ENCODE measurements at regions not wholly inside any gene's neighbourhood (a gene's known extent, or its start where the extent isn't known, plus 50 kb on each side); places are given as distances from the start of the nearest gene placed in this dataset.

GRCh38 chr12:27158297-27158696, 75.9 kb upstream of the C12orf71 start:
- H3K27me3 ChIP-seq (replicated peaks in 1 of 2; ENCODE audit: control insufficient read depth in 2 of 2, insufficient read depth in 2 of 2, low read length in 1 of 2) = no peaks in the 10 kb centered on the region
- no peaks in the 10 kb centered on the region for H3K79me2 ChIP-seq (ENCODE audit: control insufficient read depth, insufficient read depth, low read length)
- H3K4me2 ChIP-seq (ENCODE audit: control insufficient read depth, insufficient read depth) = no peak overlapping the region
- H3K4me3 ChIP-seq = no peak overlapping the region
- H3K9ac ChIP-seq (ENCODE audit: control insufficient read depth, insufficient read depth, low read length) = no peak overlapping the region
- SMC1A ChIA-PET (ENCODE audit: uncharacterized antibody, unreplicated experiment) = interaction anchor here (7.7 kb wide), 1 partner anchor 20 kb away, joined by 140 read pairs; no protein-coding TSS in a partner anchor
- no peak overlapping the region for H2AFZ ChIP-seq (ENCODE audit: control insufficient read depth, low read depth, low read length)
- POLR2A ChIA-PET = no interaction called here
- WGBS (ENCODE audit: insufficient coverage, insufficient replicate concordance, low lambda C conversion rate, missing lambda C conversion rate) = 91% methylated on average over 6 of the region's 6 CpGs
- no peak for DNase-seq (ENCODE audit: low read depth, low spot score)
- H3K27ac ChIP-seq (ENCODE audit: control insufficient read depth, insufficient read depth) = no peak overlapping the region
- no peak for ATAC-seq
- RAD21 ChIA-PET (ENCODE audit: unreplicated experiment) = interaction anchor here (2.4 kb wide), 1 partner anchor 21 kb away, joined by 9 read pairs; no protein-coding TSS in a partner anchor
- H3K36me3 ChIP-seq (ENCODE audit: control insufficient read depth in 2 of 2, insufficient read depth in 2 of 2, low read length in 1 of 2) = no peaks in the 10 kb centered on the region
- FAIRE-seq = no peak
- no peaks in the 10 kb centered on the region for H4K20me1 ChIP-seq (ENCODE audit: control insufficient read depth, insufficient read depth)
- intact Hi-C loops (cut with micrococcal nuclease; ENCODE audit: unreplicated experiment) = no loop called here
- in situ Hi-C loops (cut with MboI) = no loop called here
- peaks cover 2% of the 10 kb centered on the region; the same call in 2 of the 3 replicates for H3K9me3 ChIP-seq (replicated peaks; ENCODE audit: control insufficient read depth, insufficient read depth, low read length)
- TF ChIP-seq SIN3A (IDR thresholded peaks at IDR 0.05; ENCODE audit: low read depth, low read length) (no peak), ZNF622 (IDR thresholded peaks at IDR 0.05) (no peak), MAX (IDR thresholded peaks at IDR 0.05; ENCODE audit: low read depth, low read length) (no peak), E2F4 (IDR thresholded peaks at IDR 0.05; ENCODE audit: low read depth, low read length) (no peak), ATF2 (IDR thresholded peaks at IDR 0.05; ENCODE audit: low read length) (no peak), NR2C1 (IDR thresholded peaks at IDR 0.05) (no peak), ZZZ3 (IDR thresholded peaks at IDR 0.05; ENCODE audit: control insufficient read depth, insufficient read length, low read depth) (no peak), ZBTB33 (IDR thresholded peaks at IDR 0.05) (no peak), ZNF24 (IDR thresholded peaks at IDR 0.05) (no peak), POU2F2 (IDR thresholded peaks at IDR 0.05; ENCODE audit: borderline replicate concordance, low read depth, low read length) (no peak), ZNF217 (IDR thresholded peaks at IDR 0.05) (no peak), HDAC6 (IDR thresholded peaks at IDR 0.05; ENCODE audit: unreplicated experiment) (no peak), SP1 (IDR thresholded peaks at IDR 0.05; ENCODE audit: low read depth, low read length) (no peak), CHD1 (IDR thresholded peaks at IDR 0.05; ENCODE audit: low read depth, low read length) (no peak), ZSCAN29 (IDR thresholded peaks at IDR 0.05) (no peak), YY1 (IDR thresholded peaks at IDR 0.05; ENCODE audit: low read depth, low read length) (no peak), CHD2 (IDR thresholded peaks at IDR 0.05; ENCODE audit: borderline replicate concordance, low read depth, low read length) (no peak)
- no peaks in the 10 kb centered on the region for H3K4me1 ChIP-seq (ENCODE audit: control insufficient read depth, insufficient read depth, low read length)
- no TSS peak for BruUV-seq (replicated peaks)
- CTCF ChIA-PET = no interaction called here

All from GM12878 (cell line).